GM19035 (cell line): ENCODE measurements at regions not wholly inside any gene's neighbourhood (a gene's known extent, or its start where the extent isn't known, plus 50 kb on each side); places are given as distances from the start of the nearest gene placed in this dataset.
"Not testable (repeated sequence)": the region's sequence is repeated elsewhere in the genome, so short reads cannot be mapped to it uniquely, and the experiment has no call there.

Experiments used
- ATAC-seq: cut with Tn5 transposase; IDR thresholded peaks from one replicate; pipeline ENCODE4 v1.9.1; 2021; ENCODE audit not compliant: unreplicated experiment

- ATAC-seq, result not testable (repeated sequence)
Observed at GRCh38 chr13:62151724-62152123, 736.1 kb upstream of the PCDH20 start.

- ATAC-seq, result no peak
Observed at GRCh38 chr13:62142048-62142447, 726.4 kb upstream of the PCDH20 start.

DNA sequence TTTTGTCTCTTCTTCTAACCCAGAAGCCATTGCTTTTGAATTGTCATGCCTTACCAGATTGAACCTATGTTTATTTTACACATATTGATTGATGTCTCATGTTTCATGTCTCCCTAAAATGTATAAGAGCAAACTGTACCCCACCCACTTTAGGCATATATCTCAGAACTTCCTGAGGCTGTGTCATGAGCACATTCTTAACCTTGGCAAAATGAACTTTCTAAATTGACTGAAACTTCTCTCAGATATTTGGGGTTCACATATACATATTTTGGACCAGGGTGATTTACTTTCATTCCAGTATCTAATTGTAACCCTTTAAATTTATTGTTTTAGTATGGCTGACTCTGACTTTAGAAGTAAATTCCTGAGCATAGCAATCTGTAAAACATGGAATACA is 723.9 kb upstream of the PCDH20 start:
- ATAC-seq, result no peak

- ATAC-seq, result no peak
Observed at GRCh38 chr13:62137629-62138405, 722.2 kb upstream of the PCDH20 start.

DNA sequence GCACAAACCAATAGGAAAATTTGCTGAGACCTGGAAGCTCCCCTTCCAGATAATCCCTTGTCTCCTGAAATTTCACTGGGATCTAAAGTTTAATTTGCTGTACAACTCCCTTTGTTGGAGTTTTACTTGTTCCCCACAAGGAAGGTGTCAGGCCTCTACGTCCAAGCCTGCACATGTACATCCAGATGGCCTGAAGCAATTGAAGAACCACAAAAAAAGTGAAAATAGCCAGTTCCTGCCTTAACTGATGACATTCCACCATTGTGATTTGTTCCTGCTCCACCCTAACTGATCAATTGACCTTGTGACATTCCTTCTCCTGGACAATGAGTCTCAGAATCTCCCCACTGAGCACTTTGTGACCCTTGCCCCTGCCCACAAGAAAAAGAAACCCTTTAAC is 716.0 kb upstream of the PCDH20 start:
- ATAC-seq, result no peak

DNA sequence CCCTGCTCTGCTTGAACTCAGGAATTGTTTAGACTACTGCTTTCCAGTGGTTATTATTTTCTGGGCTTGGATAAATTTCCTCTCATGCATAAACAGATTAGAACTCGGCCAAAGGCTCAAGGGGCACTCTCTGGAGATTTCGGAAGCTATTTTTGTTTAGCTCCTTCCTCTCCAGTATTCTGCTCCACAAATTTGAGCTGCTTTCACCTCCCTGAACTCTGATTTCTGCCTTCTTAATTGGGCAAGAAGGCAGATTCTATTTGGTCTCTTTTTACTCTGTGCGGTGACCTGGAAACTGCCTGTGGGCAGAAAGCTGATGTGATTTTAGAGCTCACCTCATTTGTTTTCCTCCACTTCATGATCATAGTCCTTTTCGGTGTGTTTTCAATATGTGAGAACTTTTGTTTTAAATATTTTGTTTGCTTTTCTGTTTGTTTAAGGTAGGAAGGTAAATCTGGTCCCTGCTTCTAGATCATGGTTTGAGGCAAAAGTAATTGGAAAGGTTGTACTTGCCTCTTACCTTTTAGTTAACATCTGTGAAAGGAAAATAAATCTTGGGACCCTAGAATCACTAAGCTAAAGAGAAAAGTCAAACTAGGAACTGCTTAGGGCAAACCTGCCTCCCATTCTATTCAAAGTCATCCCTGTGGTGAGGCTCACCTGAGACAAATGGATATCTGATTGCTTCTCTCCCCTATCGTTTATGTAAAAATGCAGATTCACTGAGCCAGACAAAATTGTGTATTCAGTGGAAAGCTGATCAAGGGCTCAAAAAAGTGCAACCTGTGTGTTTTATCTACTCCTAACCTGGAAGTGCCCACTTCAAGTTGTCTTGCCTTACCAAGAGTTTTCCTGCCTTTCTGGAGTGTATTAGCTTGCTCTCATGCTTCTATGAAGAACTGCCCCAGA is 714.7 kb upstream of the PCDH20 start:
- no peak for ATAC-seq

- ATAC-seq, result no peak
Observed at GRCh38 chr13:62129000-62129551, 713.4 kb upstream of the PCDH20 start.

DNA sequence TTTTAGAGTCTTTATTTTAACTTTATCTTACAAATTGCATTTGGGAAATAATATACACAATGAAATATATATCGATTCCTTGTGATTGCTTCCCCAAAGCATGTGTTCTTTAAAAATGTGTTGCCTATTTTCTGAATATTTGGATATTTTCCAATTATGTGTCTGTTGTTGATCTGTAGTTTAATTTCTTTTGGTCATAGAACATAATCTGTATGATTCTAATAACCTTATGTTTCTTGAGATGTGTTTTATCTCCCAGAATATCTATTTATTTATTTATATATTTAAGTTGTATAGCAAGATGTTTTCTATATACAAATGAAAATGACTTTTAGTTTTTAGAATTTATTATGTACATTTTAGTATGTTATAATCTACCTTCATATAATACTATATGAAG is 710.8 kb upstream of the PCDH20 start:
- no peak for ATAC-seq

DNA sequence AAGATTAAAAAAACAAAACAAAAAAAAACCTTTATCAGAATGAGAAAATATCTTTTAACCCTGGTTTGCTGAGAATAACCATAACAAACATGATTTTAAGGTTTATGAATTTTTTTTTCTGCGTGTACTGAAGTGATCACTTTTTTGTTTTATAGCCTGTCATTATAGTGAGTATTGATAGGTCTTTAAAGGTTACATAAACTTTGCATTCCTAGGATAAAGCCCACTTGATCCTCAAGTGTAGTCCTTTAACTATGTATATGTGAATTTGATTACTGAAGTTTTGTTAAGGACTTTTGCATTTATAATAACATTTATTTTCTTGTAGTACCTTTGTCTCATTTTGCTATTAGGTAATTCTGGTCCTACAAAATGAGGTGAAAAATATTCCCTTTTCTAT is 709.8 kb upstream of the PCDH20 start:
- no peak for ATAC-seq

GRCh38 chr13:62123409-62123808 is 707.8 kb upstream of the PCDH20 start:
- no peak for ATAC-seq

GRCh38 chr13:62122434-62122833 is 706.8 kb upstream of the PCDH20 start:
- ATAC-seq, result no peak

GRCh38 chr13:62119739-62120700 is 704.4 kb upstream of the PCDH20 start:
- ATAC-seq, result peak; percentile 50

DNA sequence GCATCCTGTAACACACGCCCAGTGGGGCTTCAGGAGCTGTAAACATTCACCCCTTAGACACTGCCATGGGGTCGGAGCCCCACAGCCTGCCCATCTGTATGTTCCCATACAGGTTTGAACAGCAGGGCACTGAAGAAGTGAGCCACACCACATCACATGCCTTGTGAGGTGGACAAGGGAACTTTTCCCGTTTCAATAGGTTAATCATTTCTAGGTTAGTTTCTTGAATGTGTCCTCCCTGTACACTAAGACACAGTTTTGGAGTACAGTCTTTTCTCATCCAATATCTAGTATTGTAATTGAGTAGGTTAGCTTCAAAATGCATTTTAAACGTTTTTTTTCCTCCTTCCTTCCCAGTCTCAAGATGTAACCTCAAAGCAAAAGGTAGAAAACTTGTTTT is 700.2 kb upstream of the PCDH20 start:
- no peak for ATAC-seq

DNA sequence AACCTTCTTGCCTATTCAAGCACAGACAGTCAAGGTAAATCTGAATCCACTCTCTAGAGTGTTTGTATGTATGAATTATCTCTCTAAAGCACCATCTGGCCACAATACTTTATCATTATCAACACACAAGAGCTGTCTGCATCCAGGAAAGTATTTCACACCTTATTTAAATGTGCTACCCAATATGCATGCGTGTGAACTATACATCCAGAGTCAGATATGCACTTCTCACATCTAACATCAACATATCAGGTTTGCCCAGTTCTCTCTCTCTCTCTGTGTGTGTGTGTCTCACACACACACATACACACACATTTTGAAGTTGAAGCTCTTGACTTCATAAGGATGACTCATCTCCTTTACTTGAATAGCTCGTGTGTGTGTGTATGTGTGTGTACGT is 697.5 kb upstream of the PCDH20 start:
- ATAC-seq, result no peak

DNA sequence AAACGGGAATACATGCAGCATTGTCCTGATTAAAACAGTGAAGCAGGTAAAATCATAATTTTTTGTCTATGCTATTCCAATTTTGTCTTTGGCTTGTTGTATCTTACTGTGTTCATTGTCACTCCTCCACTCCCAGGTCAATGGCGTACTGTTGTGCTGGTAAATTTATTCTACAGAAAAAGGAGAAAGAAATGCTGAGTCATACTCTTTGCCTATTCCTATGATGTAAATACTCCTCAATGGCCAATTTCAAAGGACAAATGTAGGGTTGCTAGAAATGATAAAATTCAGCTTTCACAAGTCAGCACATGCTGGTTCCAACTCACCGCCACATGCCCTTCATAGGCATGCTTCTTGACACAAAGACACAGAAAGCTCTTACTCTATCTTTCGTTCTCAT is 694.4 kb upstream of the PCDH20 start:
- no peak for ATAC-seq

DNA sequence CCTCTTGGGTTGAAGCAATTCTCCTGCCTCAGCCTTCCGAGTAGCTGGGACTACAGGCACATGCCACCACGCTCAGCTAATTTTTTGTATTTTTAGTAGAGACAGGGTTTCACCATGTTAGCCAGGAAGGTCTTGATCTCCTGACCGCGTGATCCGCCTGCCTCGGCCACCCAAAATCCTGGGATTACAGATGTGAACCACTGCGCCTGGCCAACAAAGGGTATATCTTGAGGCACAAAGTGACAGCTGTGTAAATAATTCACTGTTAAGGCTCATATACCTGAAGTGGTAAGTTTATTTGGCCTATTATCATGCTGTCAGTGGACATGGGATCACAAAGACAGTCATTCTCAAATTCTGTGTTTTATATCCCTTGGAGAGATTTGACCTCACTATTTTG is 688.5 kb upstream of the PCDH20 start:
- not testable (repeated sequence) for ATAC-seq

DNA sequence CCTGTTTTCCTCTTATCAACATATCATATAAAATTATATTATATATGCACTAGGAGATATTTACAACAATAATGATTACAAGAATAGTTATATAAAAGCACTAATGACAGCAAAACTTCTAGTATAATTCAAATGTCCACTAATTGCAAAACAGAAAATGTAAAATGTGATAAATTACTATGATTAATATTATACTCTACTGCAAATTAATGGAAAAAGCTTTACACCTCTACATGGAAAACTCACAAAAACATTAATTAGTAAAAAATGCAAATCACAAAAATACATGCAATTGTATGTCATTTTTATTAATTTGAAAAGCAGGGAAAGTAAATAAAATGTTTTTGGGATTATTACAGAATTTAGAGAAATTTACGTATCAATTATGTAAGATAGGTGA is 681.0 kb upstream of the PCDH20 start:
- no peak for ATAC-seq

DNA sequence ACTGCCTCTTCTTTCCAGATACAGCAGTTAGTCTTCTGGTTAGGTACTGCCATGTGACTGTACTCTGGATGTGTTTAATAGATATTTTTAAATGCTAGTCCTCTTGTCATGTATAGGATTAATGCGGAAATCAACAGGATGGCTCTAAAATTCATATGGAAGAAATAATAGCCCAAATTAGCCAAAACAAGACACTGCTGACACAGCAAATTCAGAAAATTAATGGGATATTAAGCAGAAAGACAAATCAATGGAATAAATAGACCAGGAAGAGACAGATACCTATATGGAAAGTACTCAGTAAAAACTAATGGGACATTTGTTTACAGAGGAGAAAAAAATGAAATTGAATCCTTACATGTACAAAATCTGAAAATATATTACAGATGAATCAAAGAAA is 679.3 kb upstream of the PCDH20 start:
- ATAC-seq, result no peak

DNA sequence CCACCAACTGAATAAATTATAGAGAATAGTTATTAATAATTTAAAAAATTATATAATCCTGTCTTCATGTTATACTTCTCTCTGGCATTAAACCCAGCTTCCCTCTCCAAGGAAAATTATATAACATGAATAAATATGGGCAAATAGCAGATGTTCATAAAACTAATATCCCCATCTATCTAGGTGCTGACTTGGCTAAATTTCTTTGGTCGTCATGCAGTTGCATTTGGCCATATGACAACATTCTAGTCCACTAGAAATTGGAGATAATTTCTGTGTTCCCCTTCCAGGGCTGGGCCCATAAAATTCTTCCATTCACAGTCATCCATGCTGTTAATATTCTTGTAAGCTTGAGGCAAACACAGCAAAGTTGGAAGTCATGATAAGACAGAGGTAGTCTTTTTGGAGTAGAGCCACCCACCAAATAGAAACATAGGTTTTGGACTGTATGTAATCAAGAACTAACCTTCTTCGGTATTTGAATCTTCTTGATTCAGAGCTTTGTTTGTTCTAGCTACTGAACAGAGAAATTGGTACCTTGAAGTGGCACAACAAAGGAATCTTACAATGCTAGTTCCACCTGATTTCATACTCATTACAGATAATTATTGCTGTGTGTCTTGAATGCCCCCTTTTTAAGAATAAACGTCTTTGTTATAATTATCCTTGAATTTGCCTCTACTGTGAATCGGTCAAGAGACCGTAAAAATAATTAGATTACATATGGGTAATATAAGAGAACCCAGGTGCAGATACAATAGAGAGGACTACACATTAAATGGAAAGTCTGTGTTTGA is 678.5 kb upstream of the PCDH20 start:
- ATAC-seq, result no peak

- no peak for ATAC-seq
Observed at GRCh38 chr13:62092949-62093348, 677.3 kb upstream of the PCDH20 start.
